ENCODE measurements at regions not wholly inside any gene's neighbourhood (a gene's known extent, or its start where the extent isn't known, plus 50 kb on each side); places are given as distances from the start of the nearest gene placed in this dataset.

DNA sequence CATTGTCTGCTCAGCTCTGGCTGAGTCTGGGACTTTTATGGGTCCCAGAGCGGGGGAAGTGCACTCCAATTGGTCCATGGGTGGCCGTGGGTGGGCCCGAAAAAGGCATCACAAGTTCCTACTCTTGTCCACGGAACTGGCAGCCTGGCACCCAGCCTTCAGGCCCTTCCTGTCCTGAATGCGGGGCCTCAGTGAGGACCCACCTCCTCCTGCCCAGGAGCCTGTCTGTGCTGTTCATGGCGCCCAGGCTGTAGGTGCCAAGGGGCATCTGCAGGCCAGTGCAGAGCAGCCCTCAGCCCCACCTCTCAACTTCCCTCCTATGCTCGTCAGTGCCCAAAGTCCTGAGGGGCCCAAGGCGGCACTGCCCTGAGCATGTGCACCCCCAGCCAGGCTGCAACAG lies 411.7 kb upstream of the KIRREL3 start:
- TF ChIP-seq, protein P1, sequence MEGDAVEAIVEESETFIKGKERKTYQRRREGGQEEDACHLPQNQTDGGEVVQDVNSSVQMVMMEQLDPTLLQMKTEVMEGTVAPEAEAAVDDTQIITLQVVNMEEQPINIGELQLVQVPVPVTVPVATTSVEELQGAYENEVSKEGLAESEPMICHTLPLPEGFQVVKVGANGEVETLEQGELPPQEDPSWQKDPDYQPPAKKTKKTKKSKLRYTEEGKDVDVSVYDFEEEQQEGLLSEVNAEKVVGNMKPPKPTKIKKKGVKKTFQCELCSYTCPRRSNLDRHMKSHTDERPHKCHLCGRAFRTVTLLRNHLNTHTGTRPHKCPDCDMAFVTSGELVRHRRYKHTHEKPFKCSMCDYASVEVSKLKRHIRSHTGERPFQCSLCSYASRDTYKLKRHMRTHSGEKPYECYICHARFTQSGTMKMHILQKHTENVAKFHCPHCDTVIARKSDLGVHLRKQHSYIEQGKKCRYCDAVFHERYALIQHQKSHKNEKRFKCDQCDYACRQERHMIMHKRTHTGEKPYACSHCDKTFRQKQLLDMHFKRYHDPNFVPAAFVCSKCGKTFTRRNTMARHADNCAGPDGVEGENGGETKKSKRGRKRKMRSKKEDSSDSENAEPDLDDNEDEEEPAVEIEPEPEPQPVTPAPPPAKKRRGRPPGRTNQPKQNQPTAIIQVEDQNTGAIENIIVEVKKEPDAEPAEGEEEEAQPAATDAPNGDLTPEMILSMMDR (conservative IDR thresholded peaks at IDR 0.05; ENCODE audit: low read depth in 2 of 2) = no peak
- TF ChIP-seq EZH2 (IDR thresholded peaks at IDR 0.05; ENCODE audit: low read depth, unreplicated experiment) = no peak
- no peak for TF ChIP-seq POLR2AphosphoS5 (IDR thresholded peaks at IDR 0.05; ENCODE audit: low read depth)
- no peak for TF ChIP-seq EZH2phosphoT487 (IDR thresholded peaks at IDR 0.05; ENCODE audit: unreplicated experiment)

Measured in GM23338 (cell line).